Lower lobe of right lung (tissue), 2 donors: ENCODE measurements at regions not wholly inside any gene's neighbourhood (a gene's known extent, or its start where the extent isn't known, plus 50 kb on each side); places are given as distances from the start of the nearest gene placed in this dataset.

Experiments used
- ATAC-seq, 2 donors: fragments of 200-7000 bp; cut with Tn5 transposase; one replicate each; pipeline ENCODE4 v1.9.1; 2020 to 2022; ENCODE audit warnings: mild to moderate bottlenecking in 2 of 2, moderate library complexity in 2 of 2
- DNase-seq: peaks from one replicate; pipeline ENCODE4 v3.0.0-alpha.2; 2020
- H3K27ac ChIP-seq: fragments of 200-600 bp; one replicate; pipeline ENCODE4 v1.8.0; 2022
- H3K27me3 ChIP-seq: fragments of 200-600 bp; one replicate; pipeline ENCODE4 v1.8.0; 2022; ENCODE audit warnings: low read depth
- H3K36me3 ChIP-seq: fragments of 200-600 bp; one replicate; pipeline ENCODE4 v1.8.0; 2022; ENCODE audit warnings: mild to moderate bottlenecking
- H3K4me1 ChIP-seq: fragments of 200-600 bp; one replicate; pipeline ENCODE4 v1.8.0; 2022
- H3K4me3 ChIP-seq: fragments of 200-600 bp; one replicate; pipeline ENCODE4 v1.8.0; 2022; ENCODE audit warnings: mild to moderate bottlenecking
- H3K9me3 ChIP-seq: fragments of 200-600 bp; one replicate; pipeline ENCODE4 v1.8.0; 2022
- intact Hi-C: fragments of 100-400 bp; cut with DNase I; formaldehyde crosslinking; loops from one replicate; pipeline ENCODE4 v1.11.0; 2022
- TF ChIP-seq, protein P1 (sequence below): fragments of 200-600 bp; IDR thresholded peaks from one replicate; pipeline ENCODE4 v1.8.0; 2022; ENCODE audit warnings: antibody characterized with exemption, mild to moderate bottlenecking
- donor health status: DM: no; HTN: yes; CAD: no; lungs with severe emphysema.

DNA sequence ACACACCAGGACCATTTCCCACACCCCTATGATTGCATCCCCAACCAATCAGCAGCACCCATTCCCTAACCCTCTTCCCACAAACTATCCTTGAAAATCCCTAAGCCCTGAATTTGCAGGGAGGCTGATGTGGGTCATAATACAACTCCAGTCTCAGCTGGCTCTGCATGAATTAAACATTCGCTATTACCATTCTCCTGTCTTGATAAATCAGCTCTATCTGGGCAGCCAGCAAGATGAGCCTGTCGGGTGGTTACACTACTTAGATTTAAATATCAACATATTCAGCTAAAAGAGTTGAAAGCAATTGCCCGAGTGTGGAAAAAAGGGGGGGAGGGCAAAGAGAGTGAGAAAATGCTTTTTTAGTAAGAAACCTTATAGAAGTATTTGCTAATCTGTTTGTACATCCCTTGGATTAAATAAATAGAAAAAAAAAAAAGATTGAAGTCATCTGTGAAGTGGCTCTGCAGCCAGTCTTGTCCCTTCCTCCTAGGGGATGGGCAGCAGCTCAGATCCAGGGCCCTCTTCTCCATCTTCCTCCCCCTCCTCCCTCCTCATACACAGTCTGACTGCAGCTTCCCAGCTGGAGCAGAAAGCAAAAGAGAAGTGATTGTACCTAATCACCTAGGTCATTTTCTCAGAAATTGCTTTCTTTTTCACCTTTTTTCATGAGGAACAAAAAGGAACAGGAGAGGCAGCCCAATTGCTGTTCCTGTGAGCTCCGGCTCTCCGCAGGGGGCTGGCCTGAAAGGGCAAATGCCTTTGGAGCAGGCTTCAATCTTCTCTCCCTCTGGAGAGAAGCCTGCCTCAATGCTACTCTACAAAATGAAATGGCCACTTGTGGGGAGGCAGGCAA is 356.6 kb upstream of the SULF2 start:
- ATAC-seq (no peak), DNase-seq (no peak)
- H3K27me3 ChIP-seq: no peaks in the 10 kb centered on the region
- no peak overlapping the region for H3K4me3 ChIP-seq
- H3K27ac ChIP-seq: no peak overlapping the region
- TF ChIP-seq, protein P1, sequence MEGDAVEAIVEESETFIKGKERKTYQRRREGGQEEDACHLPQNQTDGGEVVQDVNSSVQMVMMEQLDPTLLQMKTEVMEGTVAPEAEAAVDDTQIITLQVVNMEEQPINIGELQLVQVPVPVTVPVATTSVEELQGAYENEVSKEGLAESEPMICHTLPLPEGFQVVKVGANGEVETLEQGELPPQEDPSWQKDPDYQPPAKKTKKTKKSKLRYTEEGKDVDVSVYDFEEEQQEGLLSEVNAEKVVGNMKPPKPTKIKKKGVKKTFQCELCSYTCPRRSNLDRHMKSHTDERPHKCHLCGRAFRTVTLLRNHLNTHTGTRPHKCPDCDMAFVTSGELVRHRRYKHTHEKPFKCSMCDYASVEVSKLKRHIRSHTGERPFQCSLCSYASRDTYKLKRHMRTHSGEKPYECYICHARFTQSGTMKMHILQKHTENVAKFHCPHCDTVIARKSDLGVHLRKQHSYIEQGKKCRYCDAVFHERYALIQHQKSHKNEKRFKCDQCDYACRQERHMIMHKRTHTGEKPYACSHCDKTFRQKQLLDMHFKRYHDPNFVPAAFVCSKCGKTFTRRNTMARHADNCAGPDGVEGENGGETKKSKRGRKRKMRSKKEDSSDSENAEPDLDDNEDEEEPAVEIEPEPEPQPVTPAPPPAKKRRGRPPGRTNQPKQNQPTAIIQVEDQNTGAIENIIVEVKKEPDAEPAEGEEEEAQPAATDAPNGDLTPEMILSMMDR: no peak
- no peaks in the 10 kb centered on the region for H3K36me3 ChIP-seq
- H3K4me1 ChIP-seq: no peaks in the 10 kb centered on the region
- no peaks in the 10 kb centered on the region for H3K9me3 ChIP-seq
- intact Hi-C loops: no loop called here

DNA sequence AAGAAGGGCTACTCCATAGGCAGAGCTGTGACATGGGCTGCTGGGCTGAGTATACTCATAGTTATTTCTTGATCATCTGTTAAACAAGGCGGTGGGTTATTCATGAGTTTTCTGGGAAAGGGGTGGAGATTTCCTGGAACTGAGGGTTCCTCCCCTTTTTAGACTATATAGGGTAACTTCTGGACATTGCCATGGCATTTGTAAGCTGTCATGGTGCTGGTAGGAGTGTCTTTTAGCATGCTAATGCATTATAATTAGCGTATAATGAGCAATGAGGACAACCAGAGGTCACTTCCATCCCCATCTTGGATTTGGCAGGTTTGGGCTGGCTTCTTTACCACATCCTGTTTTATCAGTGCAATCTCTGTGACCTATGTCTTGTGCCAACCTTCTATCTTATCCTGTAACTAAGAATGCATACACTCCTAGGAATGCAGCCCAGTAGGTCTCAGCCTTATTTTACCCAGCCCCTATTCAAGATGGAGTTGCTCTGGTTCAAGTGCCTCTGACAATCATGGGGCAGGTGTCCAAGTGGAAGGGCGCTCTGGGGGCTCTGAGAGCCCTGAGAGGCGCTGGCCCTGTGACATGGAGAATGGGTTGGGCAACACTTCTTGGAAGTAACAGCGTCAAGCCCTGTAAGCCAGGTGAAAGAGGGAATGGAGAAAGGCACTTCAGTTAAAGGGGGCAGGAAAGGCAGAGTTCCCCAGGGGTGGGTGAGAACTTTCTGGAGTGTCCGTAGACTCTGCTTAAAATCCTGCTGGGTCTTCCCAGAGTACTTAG is 354.2 kb upstream of the SULF2 start:
- DNase-seq (no peak), ATAC-seq (no peak)
- Histone ChIP-seq H3K27ac (no peak overlapping the region), H3K36me3 (no peaks in the 10 kb centered on the region), H3K27me3 (no peaks in the 10 kb centered on the region), H3K9me3 (no peaks in the 10 kb centered on the region), H3K4me3 (no peak overlapping the region), H3K4me1 (no peaks in the 10 kb centered on the region)
- TF ChIP-seq, protein P1: no peak
- intact Hi-C loops: no loop called here

DNA sequence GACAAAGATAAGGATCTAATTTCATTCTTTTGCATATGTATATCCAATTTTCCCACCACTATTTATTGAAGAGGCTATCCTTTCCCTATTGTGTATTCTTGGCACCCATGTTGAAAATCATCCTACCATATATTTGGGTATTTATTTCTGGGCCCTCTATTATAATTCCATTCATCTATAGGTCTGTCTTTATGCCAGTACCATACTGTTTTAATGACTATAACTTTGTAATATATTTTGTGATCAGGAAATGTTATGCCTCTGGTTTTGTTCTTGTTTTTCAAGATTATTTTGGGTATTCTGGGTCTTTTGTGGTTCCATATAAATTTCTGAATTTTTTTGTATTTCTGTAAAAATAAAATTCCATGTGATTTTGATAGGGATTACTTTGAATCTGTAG is 347.6 kb upstream of the SULF2 start:
- no peaks in the 10 kb centered on the region for H3K9me3 ChIP-seq
- H3K27me3 ChIP-seq: no peaks in the 10 kb centered on the region
- no peak overlapping the region for H3K27ac ChIP-seq
- no peak overlapping the region for H3K4me3 ChIP-seq
- ATAC-seq (no peak), DNase-seq (no peak)
- TF ChIP-seq, protein P1: no peak
- H3K36me3 ChIP-seq: no peaks in the 10 kb centered on the region
- no peaks in the 10 kb centered on the region for H3K4me1 ChIP-seq
- intact Hi-C loops: no loop called here

DNA sequence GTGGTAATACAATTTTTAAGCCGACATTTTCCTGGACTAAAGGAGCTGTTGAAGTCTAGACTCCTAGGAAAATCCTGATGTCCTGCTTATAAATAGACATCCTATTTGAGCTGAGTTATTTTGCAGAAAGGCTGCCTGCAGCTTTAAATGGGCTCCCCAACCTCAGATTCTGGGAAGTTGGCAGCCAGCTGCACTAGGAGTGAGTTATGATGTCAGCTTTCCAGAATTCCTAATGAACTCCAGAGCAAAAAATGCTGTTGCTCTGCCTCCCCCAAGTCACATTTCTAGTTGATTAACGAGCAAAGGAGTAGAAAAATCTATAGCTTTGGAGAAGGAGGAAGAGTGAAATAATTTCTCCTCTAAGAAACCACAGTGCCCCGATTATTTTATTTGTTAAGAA is 346.3 kb upstream of the SULF2 start:
- DNase-seq (no peak), ATAC-seq (no peak)
- Histone ChIP-seq H3K4me3 (no peak overlapping the region), H3K27ac (no peak overlapping the region), H3K4me1 (no peaks in the 10 kb centered on the region), H3K9me3 (no peaks in the 10 kb centered on the region), H3K36me3 (no peaks in the 10 kb centered on the region), H3K27me3 (no peaks in the 10 kb centered on the region)
- TF ChIP-seq, protein P1: no peak
- intact Hi-C loops: no loop called here

DNA sequence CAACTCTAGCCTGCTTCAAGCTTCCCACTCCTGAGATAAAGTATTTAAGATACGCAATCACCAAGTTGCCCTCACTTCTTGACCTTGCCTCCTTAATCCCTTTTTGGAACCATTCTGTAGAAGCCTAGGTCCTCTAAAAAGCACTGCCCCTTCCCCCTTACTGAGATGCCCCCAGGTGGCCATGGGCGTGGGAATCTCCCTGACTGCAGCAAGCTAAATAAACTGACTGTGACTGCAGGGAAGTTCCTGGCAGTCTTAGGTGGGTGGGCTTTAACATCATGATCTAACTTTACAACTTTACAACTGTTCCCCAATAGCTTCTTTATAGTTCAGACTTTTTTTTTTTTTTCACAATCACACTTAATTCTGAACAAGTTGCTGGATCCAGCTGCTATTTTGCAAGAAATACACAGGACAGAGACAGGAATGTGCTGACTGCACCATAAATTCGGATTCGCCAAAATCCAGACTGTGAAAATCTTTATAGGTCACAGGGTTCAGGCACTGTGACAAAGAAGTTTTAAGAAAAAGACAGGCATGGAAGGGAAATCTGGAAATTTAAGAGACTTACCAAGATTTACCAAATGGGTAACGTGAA is 344.2 kb upstream of the SULF2 start:
- Histone ChIP-seq H3K9me3 (no peaks in the 10 kb centered on the region), H3K27ac (no peak overlapping the region), H3K4me3 (no peak overlapping the region), H3K4me1 (no peaks in the 10 kb centered on the region), H3K36me3 (no peaks in the 10 kb centered on the region), H3K27me3 (no peaks in the 10 kb centered on the region)
- ATAC-seq (no peak), DNase-seq (no peak)
- intact Hi-C loops: no loop called here
- TF ChIP-seq, protein P1: no peak
